ENCODE measurements at regions not wholly inside any gene's neighbourhood (a gene's known extent, or its start where the extent isn't known, plus 50 kb on each side); places are given as distances from the start of the nearest gene placed in this dataset.

GRCh38 chr10:64036321-64036930 is 515.2 kb downstream of the REEP3 start:
- no peak for TF ChIP-seq CTCF (IDR thresholded peaks at IDR 0.05; ENCODE audit: unreplicated experiment)
- CTCF ChIA-PET = no interaction called here
- intact Hi-C loops (cut with micrococcal nuclease; ENCODE audit: unreplicated experiment) = no loop called here

GRCh38 chr10:64037071-64037661 is 516.0 kb downstream of the REEP3 start:
- intact Hi-C loops (cut with micrococcal nuclease; ENCODE audit: unreplicated experiment) = no loop called here
- no peaks in the 10 kb centered on the region for H3K9me3 Mint-ChIP-seq (ENCODE audit: low read depth, unreplicated experiment)
- H3K27me3 Mint-ChIP-seq (ENCODE audit: unreplicated experiment) = peaks cover 7% of the 10 kb centered on the region
- CTCF ChIA-PET = no interaction called here
- no peak overlapping the region for H3K27ac Mint-ChIP-seq (ENCODE audit: unreplicated experiment)
- no TSS peak for BruUV-seq (replicated peaks)
- TF ChIP-seq CTCF (IDR thresholded peaks at IDR 0.05; ENCODE audit: unreplicated experiment) = no peak
- DNase-seq = no peak
- H3K4me3 Mint-ChIP-seq (ENCODE audit: low read depth, unreplicated experiment) = no peak overlapping the region
- no peaks in the 10 kb centered on the region for H3K36me3 Mint-ChIP-seq (ENCODE audit: insufficient read depth, unreplicated experiment)
- peaks cover 18% of the 10 kb centered on the region for H3K4me1 Mint-ChIP-seq (ENCODE audit: low read depth, unreplicated experiment)

More at GRCh38 chr10:64036321-64036930, 515.2 kb downstream of the REEP3 start:
- no peak for DNase-seq
- peaks cover 7% of the 10 kb centered on the region for H3K27me3 Mint-ChIP-seq (ENCODE audit: unreplicated experiment)
- H3K4me3 Mint-ChIP-seq (ENCODE audit: low read depth, unreplicated experiment) = no peak overlapping the region
- peaks cover 18% of the 10 kb centered on the region for H3K4me1 Mint-ChIP-seq (ENCODE audit: low read depth, unreplicated experiment)
- H3K9me3 Mint-ChIP-seq (ENCODE audit: low read depth, unreplicated experiment) = no peaks in the 10 kb centered on the region
- H3K27ac Mint-ChIP-seq (ENCODE audit: unreplicated experiment) = no peak overlapping the region
- H3K36me3 Mint-ChIP-seq (ENCODE audit: insufficient read depth, unreplicated experiment) = no peaks in the 10 kb centered on the region
- no TSS peak for BruUV-seq (replicated peaks)

GRCh38 chr10:64038107-64038506 is 516.9 kb downstream of the REEP3 start:
- peaks cover 14% of the 10 kb centered on the region for H3K4me1 Mint-ChIP-seq (ENCODE audit: low read depth, unreplicated experiment)
- peaks cover 7% of the 10 kb centered on the region for H3K27me3 Mint-ChIP-seq (ENCODE audit: unreplicated experiment)
- TF ChIP-seq CTCF (IDR thresholded peaks at IDR 0.05; ENCODE audit: unreplicated experiment) = no peak
- no peak overlapping the region for H3K27ac Mint-ChIP-seq (ENCODE audit: unreplicated experiment)
- CTCF ChIA-PET = no interaction called here
- H3K36me3 Mint-ChIP-seq (ENCODE audit: insufficient read depth, unreplicated experiment) = no peaks in the 10 kb centered on the region
- no peak overlapping the region for H3K4me3 Mint-ChIP-seq (ENCODE audit: low read depth, unreplicated experiment)
- no TSS peak for BruUV-seq (replicated peaks)
- intact Hi-C loops (cut with micrococcal nuclease; ENCODE audit: unreplicated experiment) = no loop called here
- DNase-seq = no peak
- no peaks in the 10 kb centered on the region for H3K9me3 Mint-ChIP-seq (ENCODE audit: low read depth, unreplicated experiment)

- CTCF ChIA-PET = no interaction called here
- TF ChIP-seq CTCF (IDR thresholded peaks at IDR 0.05; ENCODE audit: unreplicated experiment) = no peak
- no peaks in the 10 kb centered on the region for H3K36me3 Mint-ChIP-seq (ENCODE audit: insufficient read depth, unreplicated experiment)
- intact Hi-C loops (cut with micrococcal nuclease; ENCODE audit: unreplicated experiment) = no loop called here
- BruUV-seq (replicated peaks) = no TSS peak
- no peak for DNase-seq
- peaks cover 7% of the 10 kb centered on the region for H3K27me3 Mint-ChIP-seq (ENCODE audit: unreplicated experiment)
- H3K4me1 Mint-ChIP-seq (ENCODE audit: low read depth, unreplicated experiment) = peaks cover 8% of the 10 kb centered on the region
- H3K27ac Mint-ChIP-seq (ENCODE audit: unreplicated experiment) = no peak overlapping the region
- no peaks in the 10 kb centered on the region for H3K9me3 Mint-ChIP-seq (ENCODE audit: low read depth, unreplicated experiment)
- H3K4me3 Mint-ChIP-seq (ENCODE audit: low read depth, unreplicated experiment) = no peak overlapping the region
These were observed 518.0 kb downstream of the REEP3 start for GRCh38 chr10:64039198-64039597.
